GM18909 (cell line): ENCODE measurements at regions not wholly inside any gene's neighbourhood (a gene's known extent, or its start where the extent isn't known, plus 50 kb on each side); places are given as distances from the start of the nearest gene placed in this dataset.
"Not testable (repeated sequence)": the region's sequence is repeated elsewhere in the genome, so short reads cannot be mapped to it uniquely, and the experiment has no call there.

Experiments used
- ATAC-seq: cut with Tn5 transposase; IDR thresholded peaks from one replicate; pipeline ENCODE4 v1.9.1; 2021; ENCODE audit warnings: mild to moderate bottlenecking; ENCODE audit not compliant: unreplicated experiment, poor library complexity

DNA sequence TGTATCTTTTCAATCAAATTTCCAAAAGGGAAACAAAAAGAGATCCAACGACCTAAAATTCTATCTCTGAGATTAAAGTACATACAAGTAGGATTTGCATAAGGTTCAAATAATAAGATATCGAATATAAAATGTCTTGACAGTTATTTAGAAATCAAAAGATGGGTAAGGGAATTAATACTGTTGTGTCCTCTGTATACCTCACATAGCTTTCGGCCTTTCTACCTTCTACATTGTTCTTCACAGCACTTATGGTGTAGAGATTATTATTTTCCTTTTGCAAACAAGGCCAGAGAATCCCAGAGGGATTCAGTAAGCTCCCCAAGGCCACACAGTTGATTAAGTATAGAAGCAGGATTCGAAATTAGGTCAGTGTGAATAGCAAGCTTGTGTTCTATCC lies 403.6 kb downstream of the SPRY2 start:
- no peak for ATAC-seq

DNA sequence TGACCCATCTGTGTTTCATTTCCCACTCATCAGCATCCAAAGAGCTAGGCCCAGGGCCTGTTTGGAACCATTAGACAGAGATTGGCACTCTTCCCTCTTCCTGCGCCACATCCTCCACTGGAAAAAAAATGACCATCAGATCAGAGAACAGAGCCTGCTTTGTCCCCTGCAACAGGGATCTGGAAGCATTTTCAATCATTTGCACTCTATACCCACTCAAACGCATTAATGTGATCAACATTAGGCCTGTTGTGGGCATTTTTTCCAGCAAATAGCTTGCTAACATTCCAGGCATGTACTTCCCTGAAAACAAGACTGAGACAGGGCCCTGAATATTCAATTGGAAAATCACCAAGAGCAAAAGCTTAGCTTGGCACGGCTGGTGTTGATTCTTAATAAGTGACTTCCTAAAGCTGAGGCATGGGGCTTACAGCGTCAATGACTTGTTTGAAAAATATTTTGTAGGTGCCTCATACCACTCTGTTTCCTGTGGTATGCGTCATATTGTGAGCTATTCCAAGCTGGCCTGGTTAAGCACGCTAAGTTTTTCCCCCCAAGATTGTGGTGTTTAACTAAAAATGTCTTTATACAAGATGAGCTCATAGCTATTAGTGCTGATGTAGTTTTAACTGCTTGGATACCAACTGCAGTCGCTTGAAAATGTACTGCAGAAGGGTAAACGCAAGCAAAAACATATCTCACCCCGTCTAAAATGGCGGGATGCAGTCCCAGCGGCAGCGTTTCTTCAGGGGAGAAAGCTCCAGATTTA lies 404.4 kb downstream of the SPRY2 start:
- ATAC-seq: no peak

DNA sequence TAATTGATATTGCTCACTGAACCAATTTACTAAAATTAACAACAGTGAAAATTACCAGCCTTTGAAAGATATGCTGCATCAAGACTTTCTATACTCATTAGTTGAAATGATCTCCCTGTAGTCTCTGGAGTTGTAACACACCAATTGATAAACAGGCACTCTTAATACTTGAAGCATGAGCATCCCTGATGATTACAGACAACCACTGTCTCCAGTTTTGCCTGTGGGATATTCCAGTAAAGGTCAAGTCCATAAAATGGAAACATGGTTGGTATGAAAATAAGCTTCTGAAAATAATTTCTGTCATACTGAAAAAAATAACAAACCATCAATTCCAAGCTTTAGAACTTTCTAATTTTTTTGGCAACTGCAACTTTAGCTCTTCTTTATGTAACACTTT lies 405.8 kb downstream of the SPRY2 start:
- ATAC-seq: no peak

DNA sequence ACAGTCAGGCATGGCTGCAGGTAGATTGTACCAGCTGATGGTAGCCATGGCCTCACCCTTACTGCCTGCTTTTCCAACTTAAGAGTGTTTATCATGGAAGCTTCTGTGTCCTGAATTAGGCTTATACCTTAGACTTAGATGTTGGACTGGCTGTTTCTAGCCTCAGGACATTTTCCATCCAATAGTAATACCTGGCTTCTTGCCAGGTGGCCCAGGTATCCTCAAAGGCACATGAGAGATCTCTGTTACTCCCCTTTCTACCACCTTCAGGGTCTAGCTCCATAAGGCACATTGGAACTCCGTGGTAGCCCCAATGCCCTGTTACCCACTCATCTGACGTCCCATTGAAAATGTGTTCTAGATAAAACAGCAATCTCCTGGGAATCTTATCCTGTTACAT lies 407.5 kb downstream of the SPRY2 start:
- no peak for ATAC-seq

DNA sequence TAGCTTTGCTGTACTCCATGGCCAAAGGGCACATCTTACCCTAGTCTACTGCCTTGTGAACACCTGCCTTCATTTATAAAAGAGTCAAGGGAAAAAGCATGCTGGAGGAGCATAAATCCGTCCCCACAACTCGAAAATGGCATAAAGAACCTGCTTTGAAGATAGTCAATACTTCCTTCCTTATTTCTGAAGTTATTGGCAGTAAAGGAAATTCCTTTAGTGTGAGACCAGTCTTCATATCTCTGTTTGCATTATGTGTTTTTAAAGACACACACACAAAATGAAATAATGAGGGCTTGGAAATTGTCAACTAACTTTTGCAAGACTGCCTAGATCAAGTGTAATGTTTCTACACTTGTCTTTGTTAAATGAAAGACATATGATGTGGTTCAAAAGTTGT lies 408.4 kb downstream of the SPRY2 start:
- no peak for ATAC-seq

DNA sequence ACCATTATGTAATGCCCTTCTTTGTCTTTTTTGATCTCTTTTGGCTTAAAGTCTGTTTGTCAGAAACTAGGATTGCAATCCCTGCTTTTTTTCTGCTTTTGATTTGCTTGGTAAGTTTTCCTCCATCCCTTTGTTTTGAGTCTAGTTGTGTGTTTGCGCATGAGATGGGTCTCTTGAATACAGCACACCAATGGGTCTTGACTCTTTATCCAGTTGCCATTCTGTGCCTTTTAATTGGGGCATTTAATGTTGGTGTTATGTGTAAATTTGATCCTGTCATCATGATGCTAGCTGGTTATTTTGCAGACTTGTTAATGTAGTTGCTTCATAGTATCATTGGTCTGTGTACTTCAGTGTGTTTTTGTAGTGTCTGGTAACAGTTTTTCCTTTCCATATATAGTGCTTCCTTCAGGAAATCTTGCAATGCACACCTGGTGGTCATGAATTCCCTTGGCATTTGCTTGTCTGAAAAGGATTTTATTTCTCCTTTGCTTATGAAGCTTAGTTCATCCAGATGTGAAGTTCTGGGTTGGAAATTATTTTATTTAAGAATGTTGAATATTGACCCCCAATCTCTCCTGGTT lies 416.9 kb downstream of the SPRY2 start:
- ATAC-seq: not testable (repeated sequence)

DNA sequence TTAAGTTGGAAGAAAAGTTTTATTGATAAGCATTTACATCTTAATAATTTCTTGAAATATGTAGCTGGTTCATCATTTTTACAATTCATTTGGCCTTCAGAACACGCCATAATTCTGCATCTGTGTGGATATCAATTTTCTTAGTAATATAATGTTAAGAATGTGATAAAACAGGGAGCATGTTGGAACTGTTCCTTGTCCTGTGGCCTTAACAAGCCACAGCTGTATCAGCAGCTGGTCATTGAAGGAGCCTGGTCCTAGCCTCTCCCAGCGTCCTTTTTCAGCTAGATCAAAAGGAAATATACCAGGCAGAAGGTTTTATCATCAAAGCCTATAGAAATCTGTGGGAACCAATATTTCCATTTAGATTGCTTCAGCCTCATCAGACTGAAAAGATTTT lies 421.8 kb downstream of the SPRY2 start:
- ATAC-seq: no peak

DNA sequence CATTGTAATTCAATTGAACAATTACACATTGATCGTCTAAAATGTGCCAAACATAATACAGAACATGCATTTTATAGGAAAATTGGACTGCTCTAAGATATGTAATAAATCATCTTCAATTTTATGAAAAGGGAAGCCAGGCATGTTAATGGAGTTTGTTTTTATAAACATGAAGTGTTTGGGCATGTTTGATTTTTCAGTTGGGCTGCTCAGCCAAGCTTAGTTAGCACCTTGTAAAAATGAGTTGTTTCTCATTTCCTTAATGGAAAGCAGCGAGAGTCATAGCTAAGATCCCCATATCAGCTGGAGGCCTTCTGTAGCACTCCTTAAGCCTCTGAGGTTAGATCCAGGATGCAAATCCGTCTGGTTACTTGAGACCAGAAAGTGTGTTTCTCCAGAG lies 422.3 kb downstream of the SPRY2 start:
- no peak for ATAC-seq

DNA sequence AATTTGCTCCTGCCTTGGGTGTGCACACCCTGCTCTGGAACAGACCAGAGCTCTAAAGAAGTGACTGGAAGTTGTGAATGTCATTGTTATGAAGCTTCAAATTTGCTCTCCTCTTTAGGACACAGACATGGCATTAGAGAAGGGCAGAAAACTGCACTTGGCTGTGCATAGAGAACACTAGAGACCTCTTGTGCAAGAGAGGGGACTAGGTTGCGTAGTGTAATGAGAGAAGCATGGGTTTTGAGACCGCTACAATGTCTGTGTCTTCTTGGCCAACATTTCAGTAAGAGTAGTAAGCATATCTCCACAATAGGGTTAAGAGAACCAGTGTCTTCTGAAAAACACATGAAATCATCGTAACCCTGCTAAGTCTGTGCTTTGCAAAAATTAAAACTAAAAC lies 423.3 kb downstream of the SPRY2 start:
- no peak for ATAC-seq

DNA sequence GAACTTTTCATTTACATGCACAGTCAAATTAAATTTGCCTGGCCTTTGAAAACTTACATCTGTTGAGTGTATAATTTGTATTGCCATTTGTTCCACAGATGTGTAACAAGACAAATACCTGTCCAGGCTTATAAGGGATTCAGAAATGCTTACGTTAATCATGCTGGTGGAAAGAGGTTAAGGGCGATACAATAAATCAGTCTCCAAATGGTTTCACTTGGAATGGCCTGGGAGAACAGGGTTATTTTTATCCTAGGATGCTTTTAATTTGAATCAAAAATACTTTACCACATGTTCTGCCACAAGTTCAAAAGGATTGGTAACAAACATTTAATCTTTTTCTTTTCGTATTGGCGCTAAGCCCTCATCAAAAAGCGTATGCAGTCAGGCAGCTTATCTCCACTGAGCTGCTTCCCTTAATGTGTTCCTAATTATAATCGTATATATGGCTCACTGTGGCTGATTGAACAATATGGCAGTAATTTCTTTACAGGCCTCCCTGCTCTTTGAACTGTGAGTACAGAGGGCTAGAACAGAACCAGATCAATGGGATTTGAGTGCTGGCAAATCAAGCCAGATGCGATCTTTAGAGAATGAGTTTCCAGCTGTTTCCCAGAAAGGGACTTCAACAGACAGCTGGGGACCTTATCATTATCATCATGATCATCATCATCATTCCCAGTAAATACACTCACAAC lies 425.7 kb downstream of the SPRY2 start:
- no peak for ATAC-seq

DNA sequence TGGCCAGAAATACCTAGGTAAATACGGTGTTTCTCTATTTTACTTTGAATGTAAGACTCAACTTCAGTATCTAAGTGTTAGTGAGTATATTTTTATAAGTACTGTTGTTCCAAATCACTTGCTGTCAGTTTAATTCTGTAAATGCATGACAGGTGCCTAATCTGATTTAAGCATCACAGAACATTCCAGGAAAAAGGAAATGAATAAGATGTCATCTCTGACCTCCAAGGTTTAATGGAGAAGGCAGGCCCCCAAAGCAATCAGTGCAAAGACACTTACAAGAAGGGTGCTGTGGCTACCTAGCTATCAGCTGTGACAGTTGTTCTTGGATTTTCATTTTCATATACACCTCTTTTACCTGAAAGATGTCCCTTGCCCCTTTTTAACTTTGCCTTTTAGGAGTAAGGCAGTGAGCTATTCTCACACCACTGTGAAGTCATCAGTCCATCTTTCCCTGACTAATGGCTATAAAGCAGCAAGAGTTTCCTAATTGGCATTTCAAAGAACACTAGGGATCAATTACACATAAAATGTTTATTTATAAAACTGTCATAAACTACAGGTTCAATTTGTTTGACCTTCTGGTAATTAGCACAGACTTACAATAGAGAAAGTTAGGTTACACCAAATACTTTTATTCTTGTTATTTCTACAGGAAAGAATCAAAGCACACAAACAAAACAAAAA lies 427.6 kb downstream of the SPRY2 start:
- no peak for ATAC-seq

DNA sequence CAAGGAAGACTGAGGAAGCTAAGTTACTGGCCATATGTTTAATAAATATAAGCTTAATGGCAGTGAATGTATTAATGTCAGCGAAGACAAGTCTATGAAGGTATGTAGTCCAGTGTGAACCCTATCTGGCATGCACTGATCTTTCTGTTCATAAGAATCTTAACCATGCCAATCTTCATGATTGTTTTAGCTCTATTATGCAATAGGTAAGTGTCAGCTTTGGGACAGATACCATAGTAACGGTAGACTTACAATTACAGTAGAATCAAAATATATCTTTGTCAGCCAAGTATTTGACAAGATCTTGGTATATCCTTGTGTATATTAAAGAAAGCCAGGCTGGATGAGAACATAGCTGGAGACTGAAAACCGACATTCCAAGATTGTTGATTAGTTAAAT lies 428.5 kb downstream of the SPRY2 start:
- no peak for ATAC-seq

DNA sequence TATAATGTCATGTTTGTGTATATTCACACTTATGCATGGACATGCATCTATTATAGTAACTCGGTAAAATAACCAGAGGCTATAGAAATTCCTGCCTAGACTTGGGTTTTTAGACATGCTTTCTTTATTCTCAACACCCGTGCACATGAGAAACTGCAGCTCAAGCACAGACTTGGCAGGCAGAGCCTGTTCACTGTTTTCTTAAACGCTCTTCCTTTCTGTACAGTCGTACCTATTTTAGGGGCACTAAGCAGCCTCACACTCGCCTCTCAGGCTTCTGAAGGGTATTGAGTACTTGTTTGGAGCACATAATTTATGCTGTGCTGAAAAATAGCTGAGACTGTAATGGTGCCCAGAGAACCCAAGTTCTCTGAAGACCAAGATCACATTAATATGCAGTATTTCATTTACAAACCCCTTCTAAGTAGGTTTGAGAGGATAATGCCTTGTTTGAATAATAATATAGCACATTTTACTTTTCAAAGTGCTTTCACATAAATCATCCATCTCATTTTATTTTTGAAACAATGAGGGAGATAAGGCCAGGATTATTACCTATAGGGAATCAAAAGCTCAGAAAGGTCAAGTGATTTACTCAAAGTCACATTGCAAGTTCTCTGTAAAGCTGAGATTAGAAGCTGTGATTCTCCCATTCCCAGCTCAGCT lies 429.9 kb downstream of the SPRY2 start:
- no peak for ATAC-seq

DNA sequence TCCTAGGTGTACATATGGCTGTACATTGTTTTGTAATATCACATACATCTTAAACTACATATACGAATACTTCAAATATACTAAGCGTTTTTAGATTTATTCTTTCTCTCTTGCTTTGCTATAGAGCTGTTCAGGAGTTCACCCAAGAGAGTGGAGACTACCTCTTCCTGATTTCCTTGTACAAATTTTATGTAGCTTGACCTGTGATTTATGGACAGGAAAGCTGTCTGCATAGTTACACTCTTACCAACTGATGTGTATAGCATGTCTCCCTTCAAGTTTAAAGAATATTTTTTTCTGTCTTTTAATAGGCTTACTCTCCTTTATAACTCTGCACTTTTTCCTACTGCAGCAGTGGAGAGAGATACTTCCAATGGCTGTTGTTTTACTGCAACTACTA lies 428.7 kb downstream of the NDFIP2 start:
- ATAC-seq: no peak

DNA sequence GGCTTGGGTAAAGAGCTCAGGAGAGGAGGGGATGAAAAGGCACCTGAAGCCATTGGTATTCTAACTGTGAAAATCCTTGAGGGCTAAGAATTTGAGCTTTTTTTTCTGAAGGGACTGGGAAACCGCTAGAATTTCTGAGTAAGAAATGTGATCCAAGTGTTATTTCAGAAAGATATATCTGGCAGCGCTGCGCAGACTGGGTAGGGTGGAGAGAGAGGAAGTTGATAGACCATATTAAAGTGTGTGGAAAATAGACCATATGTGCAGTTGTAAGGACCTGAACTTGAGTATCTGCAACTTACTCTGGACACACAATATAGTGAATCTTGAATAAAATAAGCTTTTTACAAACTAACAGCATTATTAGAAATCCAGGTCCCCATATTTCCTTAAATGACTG lies 427.4 kb downstream of the NDFIP2 start:
- no peak for ATAC-seq

DNA sequence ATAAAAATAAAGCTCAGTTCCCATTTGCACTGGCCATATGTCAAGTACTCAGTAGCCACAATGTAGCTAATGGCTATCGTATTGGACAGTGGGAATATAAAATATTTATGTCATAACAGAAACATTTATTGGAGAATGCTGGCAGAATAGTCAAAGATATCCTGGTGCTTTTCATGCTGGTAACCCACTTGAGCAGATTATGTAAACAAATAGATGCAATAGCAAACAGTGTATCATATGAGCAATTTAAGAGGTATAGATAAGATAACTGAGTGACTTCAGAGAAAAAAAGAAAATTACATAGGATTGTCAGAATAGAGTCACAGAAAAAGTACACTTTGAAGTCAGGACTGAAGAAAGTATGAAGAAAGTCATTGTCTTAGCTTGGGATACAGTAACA lies 426.6 kb downstream of the NDFIP2 start:
- no peak for ATAC-seq

DNA sequence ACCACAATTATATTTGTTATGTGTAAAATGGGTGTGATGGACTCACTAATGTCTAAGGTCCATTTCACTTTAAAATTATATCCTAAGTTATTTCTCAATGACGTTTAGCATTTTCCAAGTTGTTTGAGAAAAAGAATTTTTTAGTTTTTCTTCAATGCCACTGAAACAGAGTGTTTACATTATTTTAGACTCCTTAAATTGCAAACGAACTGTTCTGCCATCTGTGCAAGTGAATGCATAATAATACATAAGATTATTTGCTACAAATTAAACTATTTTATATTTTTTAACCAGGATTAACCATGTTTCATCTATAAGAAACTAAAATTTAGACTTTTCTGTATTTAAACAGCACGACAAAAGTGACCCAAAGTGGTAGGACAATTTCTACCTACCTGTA lies 425.4 kb downstream of the NDFIP2 start:
- no peak for ATAC-seq

DNA sequence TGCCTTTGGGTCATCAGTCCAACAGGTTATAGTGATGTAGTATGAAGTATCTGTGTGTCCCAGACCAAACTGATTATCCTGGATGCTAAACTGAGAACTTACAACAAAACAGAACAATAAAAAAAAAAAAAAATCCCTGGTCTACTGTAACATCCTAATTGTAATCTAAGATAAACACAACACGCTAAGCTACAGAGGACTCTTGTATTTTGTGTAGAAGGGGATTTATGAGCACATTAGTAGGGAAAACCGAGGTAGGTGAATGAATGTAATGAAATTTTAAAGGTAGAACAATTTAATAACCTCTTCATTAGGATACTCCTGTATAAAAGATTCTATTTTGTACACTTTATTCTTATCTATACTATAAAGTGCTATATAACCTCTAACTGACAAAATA lies 424.1 kb downstream of the NDFIP2 start:
- ATAC-seq: no peak

DNA sequence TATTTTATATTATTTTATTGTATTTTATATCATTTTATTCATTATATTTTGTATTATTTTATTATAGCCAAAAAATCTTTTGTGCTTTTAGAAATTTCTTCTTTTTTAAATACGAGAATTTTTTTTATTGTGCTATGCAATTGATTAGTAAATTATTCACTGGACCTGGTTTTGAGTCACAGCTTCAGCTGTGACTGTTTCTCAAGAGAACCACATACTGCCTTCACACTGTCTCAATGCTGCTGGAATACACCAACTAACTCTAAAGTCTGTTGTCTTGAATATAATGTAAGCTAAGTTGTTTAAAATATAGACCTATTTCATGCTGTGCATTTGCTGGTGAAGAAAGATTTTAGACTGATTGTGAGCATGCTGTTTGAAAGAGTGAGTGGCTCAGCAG lies 423.6 kb downstream of the NDFIP2 start:
- no peak for ATAC-seq

DNA sequence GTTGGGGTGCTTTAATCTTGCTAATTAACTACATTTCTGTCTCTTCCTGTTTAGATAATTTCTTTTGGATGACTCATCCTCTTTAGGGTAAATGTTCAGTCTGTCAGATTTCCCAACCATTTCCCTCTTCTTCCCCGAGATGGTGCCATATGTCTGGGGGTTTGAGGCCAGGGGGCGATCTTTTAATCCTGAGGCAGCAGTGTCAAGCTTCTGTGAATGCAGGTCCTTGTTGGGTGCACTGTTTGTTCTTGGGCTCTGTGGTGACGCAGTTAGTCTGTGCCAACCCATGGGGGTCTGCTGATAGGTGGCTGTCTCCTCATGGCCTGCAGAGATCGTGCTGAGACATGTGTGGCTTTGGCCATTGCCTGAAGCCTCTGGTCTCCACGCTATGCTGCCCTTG lies 420.4 kb downstream of the NDFIP2 start:
- ATAC-seq: no peak

DNA sequence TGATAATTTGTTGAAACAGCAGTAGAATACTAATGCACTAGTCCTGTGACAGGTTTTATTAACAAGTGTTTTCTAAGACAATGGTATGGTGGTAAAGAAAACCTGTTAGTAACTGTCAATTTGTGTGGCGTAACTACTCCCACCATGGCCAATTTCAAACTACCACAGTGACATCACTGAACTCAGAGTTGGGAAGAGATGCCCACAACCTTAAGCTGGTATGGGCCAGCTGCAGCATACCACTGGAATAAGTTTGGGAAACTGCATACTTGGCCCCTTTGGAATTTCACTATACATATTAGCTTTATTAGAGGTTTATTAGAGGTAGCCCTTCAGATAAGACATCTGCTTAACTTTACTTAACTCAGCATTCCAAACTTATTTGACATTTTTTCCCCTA lies 419.4 kb downstream of the NDFIP2 start:
- ATAC-seq: no peak
